ENCODE measurements at regions not wholly inside any gene's neighbourhood (a gene's known extent, or its start where the extent isn't known, plus 50 kb on each side); places are given as distances from the start of the nearest gene placed in this dataset.

DNA sequence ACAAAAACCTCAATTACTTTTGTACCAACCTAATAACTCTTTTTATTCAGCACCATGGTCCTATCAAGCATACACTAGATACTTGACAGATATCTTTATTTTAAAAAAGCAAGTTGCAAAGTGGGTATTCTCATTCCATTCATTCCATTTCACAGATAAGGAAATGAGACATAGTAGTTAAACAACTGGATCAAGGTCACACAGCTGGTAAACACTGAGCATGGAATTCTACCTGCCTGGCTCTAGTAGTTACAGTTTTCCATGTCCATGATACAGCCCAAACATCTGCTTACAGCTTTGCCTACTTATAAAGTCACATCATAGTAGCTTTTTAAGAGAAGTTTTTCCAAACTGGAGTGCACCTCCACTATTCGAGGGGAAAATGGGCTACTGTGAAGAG, 57.1 kb upstream of the SERTM1 start:
- no peak overlapping the region for H2AFZ ChIP-seq (ENCODE audit: insufficient read depth, low read depth, low read length, poor library complexity, severe bottlenecking)
- H3K27me3 ChIP-seq (replicated peaks in 1 of 4; ENCODE audit: control extremely low read depth in 1 of 4, control insufficient read depth in 3 of 4, insufficient read depth in 4 of 4, low read length in 3 of 4), result no peaks in the 10 kb centered on the region
- no peak overlapping the region for H3K9ac ChIP-seq (ENCODE audit: low read length)
- Mint-ChIP-seq H3K4me3 (no peak overlapping the region), H3K4me1 (no peaks in the 10 kb centered on the region), H3K9me3 (ENCODE audit: insufficient read depth) (no peaks in the 10 kb centered on the region), H3K27me3 (no peaks in the 10 kb centered on the region), H3K27ac (no peak overlapping the region)
- CTCF ChIA-PET, result no interaction called here
- H4K20me1 ChIP-seq (ENCODE audit: control insufficient read depth, insufficient read depth, low read length, poor library complexity, severe bottlenecking), result no peaks in the 10 kb centered on the region
- H3K4me1 ChIP-seq (ENCODE audit: control insufficient read depth in 2 of 2, insufficient read depth in 2 of 2, low read length in 2 of 2), result no peaks in the 10 kb centered on the region
- H3K27ac ChIP-seq (ENCODE audit: low read length in 2 of 2), result no peak overlapping the region
- H3K9me3 ChIP-seq (ENCODE audit: control extremely low read depth in 1 of 3, control insufficient read depth in 2 of 3, insufficient read depth in 1 of 3, low read length in 2 of 3), result no peaks in the 10 kb centered on the region
- intact Hi-C loops (cut with micrococcal nuclease), result no loop called here
- H3K4me3 ChIP-seq (ENCODE audit: control extremely low read depth in 1 of 5, extremely low read depth in 1 of 5, insufficient read depth in 1 of 5, low read depth in 2 of 5, low read length in 4 of 5), result no peak overlapping the region
- no peak for DNase-seq
- POLR2A ChIA-PET, result no interaction called here
- no peak for ATAC-seq (ENCODE audit: low read depth)
- no peak overlapping the region for H3K4me2 ChIP-seq (replicated peaks; ENCODE audit: low read depth, low read length, poor library complexity, severe bottlenecking)
- TF ChIP-seq EZH2 (IDR thresholded peaks at IDR 0.05; ENCODE audit: borderline replicate concordance, insufficient read depth, low read depth, low read length, poor library complexity, severe bottlenecking), result no peak
- TF ChIP-seq, protein P1, sequence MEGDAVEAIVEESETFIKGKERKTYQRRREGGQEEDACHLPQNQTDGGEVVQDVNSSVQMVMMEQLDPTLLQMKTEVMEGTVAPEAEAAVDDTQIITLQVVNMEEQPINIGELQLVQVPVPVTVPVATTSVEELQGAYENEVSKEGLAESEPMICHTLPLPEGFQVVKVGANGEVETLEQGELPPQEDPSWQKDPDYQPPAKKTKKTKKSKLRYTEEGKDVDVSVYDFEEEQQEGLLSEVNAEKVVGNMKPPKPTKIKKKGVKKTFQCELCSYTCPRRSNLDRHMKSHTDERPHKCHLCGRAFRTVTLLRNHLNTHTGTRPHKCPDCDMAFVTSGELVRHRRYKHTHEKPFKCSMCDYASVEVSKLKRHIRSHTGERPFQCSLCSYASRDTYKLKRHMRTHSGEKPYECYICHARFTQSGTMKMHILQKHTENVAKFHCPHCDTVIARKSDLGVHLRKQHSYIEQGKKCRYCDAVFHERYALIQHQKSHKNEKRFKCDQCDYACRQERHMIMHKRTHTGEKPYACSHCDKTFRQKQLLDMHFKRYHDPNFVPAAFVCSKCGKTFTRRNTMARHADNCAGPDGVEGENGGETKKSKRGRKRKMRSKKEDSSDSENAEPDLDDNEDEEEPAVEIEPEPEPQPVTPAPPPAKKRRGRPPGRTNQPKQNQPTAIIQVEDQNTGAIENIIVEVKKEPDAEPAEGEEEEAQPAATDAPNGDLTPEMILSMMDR (IDR thresholded peaks at IDR 0.05), result no peak
- WGBS (ENCODE audit: insufficient coverage), result no CpG with 5 or more reads among the region's 1 CpG
- no peaks in the 10 kb centered on the region for H3K79me2 ChIP-seq (ENCODE audit: control insufficient read depth, insufficient read depth, low read length)
- no peaks in the 10 kb centered on the region for H3K36me3 ChIP-seq (replicated peaks in 1 of 2; ENCODE audit: control extremely low read depth in 1 of 2, control insufficient read depth in 1 of 2, extremely low read depth in 1 of 2, insufficient read depth in 2 of 2, low read length in 1 of 2)

DNA sequence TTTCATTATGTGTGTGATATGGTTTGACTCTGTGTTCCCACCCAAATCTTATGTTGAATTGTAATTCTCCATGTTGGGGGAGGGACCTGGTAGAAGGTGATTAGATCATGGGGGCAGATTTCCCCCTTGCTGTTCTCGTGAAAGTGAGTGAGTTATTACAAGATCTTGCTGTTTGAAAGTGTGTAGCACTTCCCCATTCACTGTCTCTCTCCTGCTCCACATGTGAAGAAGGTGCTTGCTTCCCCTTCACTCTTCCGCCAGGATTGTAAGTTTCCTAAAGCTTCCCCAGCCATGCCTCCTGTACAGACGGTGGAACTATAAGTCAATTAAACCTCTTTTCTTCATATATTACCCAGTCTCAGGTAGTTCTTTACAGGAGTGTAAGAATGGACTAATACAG, 54.3 kb upstream of the SERTM1 start:
- WGBS (ENCODE audit: insufficient coverage), result no CpG with 5 or more reads among the region's 3 CpGs
- POLR2A ChIA-PET, result no interaction called here
- Histone ChIP-seq H3K9ac (ENCODE audit: low read length) (no peak overlapping the region), H3K4me3 (ENCODE audit: control extremely low read depth in 1 of 5, extremely low read depth in 1 of 5, insufficient read depth in 1 of 5, low read depth in 2 of 5, low read length in 4 of 5) (no peak overlapping the region), H3K27ac (ENCODE audit: low read length in 2 of 2) (no peak overlapping the region), H3K4me2 (replicated peaks; ENCODE audit: low read depth, low read length, poor library complexity, severe bottlenecking) (no peak overlapping the region), H3K79me2 (ENCODE audit: control insufficient read depth, insufficient read depth, low read length) (no peaks in the 10 kb centered on the region), H4K20me1 (ENCODE audit: control insufficient read depth, insufficient read depth, low read length, poor library complexity, severe bottlenecking) (no peaks in the 10 kb centered on the region), H3K27me3 (replicated peaks in 1 of 4; ENCODE audit: control extremely low read depth in 1 of 4, control insufficient read depth in 3 of 4, insufficient read depth in 4 of 4, low read length in 3 of 4) (no peaks in the 10 kb centered on the region), H3K9me3 (ENCODE audit: control extremely low read depth in 1 of 3, control insufficient read depth in 2 of 3, insufficient read depth in 1 of 3, low read length in 2 of 3) (no peaks in the 10 kb centered on the region), H3K4me1 (ENCODE audit: control insufficient read depth in 2 of 2, insufficient read depth in 2 of 2, low read length in 2 of 2) (no peaks in the 10 kb centered on the region), H3K36me3 (replicated peaks in 1 of 2; ENCODE audit: control extremely low read depth in 1 of 2, control insufficient read depth in 1 of 2, extremely low read depth in 1 of 2, insufficient read depth in 2 of 2, low read length in 1 of 2) (no peaks in the 10 kb centered on the region), H2AFZ (ENCODE audit: insufficient read depth, low read depth, low read length, poor library complexity, severe bottlenecking) (no peak overlapping the region)
- no peak overlapping the region for H3K4me3 Mint-ChIP-seq
- CTCF ChIA-PET, result no interaction called here
- intact Hi-C loops (cut with micrococcal nuclease), result no loop called here
- ATAC-seq (ENCODE audit: low read depth) (no peak), DNase-seq (no peak)
- no peaks in the 10 kb centered on the region for H3K27me3 Mint-ChIP-seq
- H3K9me3 Mint-ChIP-seq (ENCODE audit: insufficient read depth), result no peaks in the 10 kb centered on the region
- TF ChIP-seq EZH2 (IDR thresholded peaks at IDR 0.05; ENCODE audit: borderline replicate concordance, insufficient read depth, low read depth, low read length, poor library complexity, severe bottlenecking), result no peak
- TF ChIP-seq, protein P1 (IDR thresholded peaks at IDR 0.05), result no peak
- H3K27ac Mint-ChIP-seq, result no peak overlapping the region
- no peaks in the 10 kb centered on the region for H3K4me1 Mint-ChIP-seq

Data from B cell (primary cell).